A673 (cell line): ENCODE measurements at regions not wholly inside any gene's neighbourhood (a gene's known extent, or its start where the extent isn't known, plus 50 kb on each side); places are given as distances from the start of the nearest gene placed in this dataset.

Experiments
- EZH2 ChIP-seq: fragments of 200-600 bp; sonication (generic); IDR thresholded peaks from 2 replicates; pipeline ENCODE4 v1.6.1; 2017; ENCODE audit warnings: borderline replicate concordance, low read depth, mild to moderate bottlenecking, mixed read lengths, antibody characterized with exemption, low read length; ENCODE audit not compliant: poor library complexity, severe bottlenecking
- TF ChIP-seq, protein P1 (sequence below): fragments of 300-800, 200-600 bp; sonication (generic); conservative IDR thresholded peaks from 2 replicates; pipeline ENCODE4 v1.5.1; 2017; ENCODE audit warnings: low read depth, mild to moderate bottlenecking, antibody characterized with exemption, low read length, moderate library complexity, mixed read lengths

- TF ChIP-seq, protein P1, sequence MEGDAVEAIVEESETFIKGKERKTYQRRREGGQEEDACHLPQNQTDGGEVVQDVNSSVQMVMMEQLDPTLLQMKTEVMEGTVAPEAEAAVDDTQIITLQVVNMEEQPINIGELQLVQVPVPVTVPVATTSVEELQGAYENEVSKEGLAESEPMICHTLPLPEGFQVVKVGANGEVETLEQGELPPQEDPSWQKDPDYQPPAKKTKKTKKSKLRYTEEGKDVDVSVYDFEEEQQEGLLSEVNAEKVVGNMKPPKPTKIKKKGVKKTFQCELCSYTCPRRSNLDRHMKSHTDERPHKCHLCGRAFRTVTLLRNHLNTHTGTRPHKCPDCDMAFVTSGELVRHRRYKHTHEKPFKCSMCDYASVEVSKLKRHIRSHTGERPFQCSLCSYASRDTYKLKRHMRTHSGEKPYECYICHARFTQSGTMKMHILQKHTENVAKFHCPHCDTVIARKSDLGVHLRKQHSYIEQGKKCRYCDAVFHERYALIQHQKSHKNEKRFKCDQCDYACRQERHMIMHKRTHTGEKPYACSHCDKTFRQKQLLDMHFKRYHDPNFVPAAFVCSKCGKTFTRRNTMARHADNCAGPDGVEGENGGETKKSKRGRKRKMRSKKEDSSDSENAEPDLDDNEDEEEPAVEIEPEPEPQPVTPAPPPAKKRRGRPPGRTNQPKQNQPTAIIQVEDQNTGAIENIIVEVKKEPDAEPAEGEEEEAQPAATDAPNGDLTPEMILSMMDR, result no peak
- no peak for TF ChIP-seq EZH2
Measured at GRCh38 chr3:193962986-193963685, 172.8 kb upstream of the HES1 start.
